T-helper 2 cell treated with Interferon-gamma antibody and Interleukin-4, amounts not matched to agents 5 μg/mL and 100 μg/mL, for 36 hours (primary cell): ENCODE measurements at regions not wholly inside any gene's neighbourhood (a gene's known extent, or its start where the extent isn't known, plus 50 kb on each side); places are given as distances from the start of the nearest gene placed in this dataset.

Experiments
- DNase-seq: peaks from one replicate; pipeline ENCODE4 v3.0.0; 2021; ENCODE audit warnings: low spot score
- H3K27ac Mint-ChIP-seq: one replicate; pipeline ENCODE4 v1.8.0; 2021; ENCODE audit warnings: mild to moderate bottlenecking, mixed read lengths
- H3K27me3 Mint-ChIP-seq: one replicate; pipeline ENCODE4 v1.8.0; 2021; ENCODE audit warnings: low read depth, mixed read lengths
- H3K36me3 Mint-ChIP-seq: one replicate; pipeline ENCODE4 v1.8.0; 2021; ENCODE audit warnings: low read depth, mixed read lengths
- H3K4me1 Mint-ChIP-seq: one replicate; pipeline ENCODE4 v1.8.0; 2021; ENCODE audit warnings: low read depth, mixed read lengths
- H3K4me3 Mint-ChIP-seq: one replicate; pipeline ENCODE4 v1.8.0; 2022; ENCODE audit warnings: mild to moderate bottlenecking, moderate library complexity, mixed read lengths
- H3K9me3 Mint-ChIP-seq: one replicate; pipeline ENCODE4 v1.8.0; 2021; ENCODE audit warnings: mixed read lengths

- Mint-ChIP-seq H3K36me3 (no peaks in the 10 kb centered on the region), H3K27ac (no peak overlapping the region), H3K4me1 (no peaks in the 10 kb centered on the region), H3K9me3 (no peaks in the 10 kb centered on the region), H3K4me3 (no peak overlapping the region), H3K27me3 (peaks cover 22% of the 10 kb centered on the region)
- no peak for DNase-seq
Measured at GRCh38 chr5:133675376-133676154, 63.2 kb upstream of the FSTL4 start.

GRCh38 chr5:133670336-133670735, 58.0 kb upstream of the FSTL4 start:
- no peak for DNase-seq
- no peak overlapping the region for H3K27ac Mint-ChIP-seq
- peaks cover 21% of the 10 kb centered on the region for H3K27me3 Mint-ChIP-seq
- H3K4me3 Mint-ChIP-seq, result no peak overlapping the region
- H3K4me1 Mint-ChIP-seq, result no peaks in the 10 kb centered on the region
- H3K36me3 Mint-ChIP-seq, result no peaks in the 10 kb centered on the region
- H3K9me3 Mint-ChIP-seq, result no peaks in the 10 kb centered on the region

GRCh38 chr5:133669472-133669871, 57.1 kb upstream of the FSTL4 start:
- no peak for DNase-seq
- Mint-ChIP-seq H3K4me3 (no peak overlapping the region), H3K4me1 (no peaks in the 10 kb centered on the region), H3K27ac (no peak overlapping the region), H3K9me3 (no peaks in the 10 kb centered on the region), H3K36me3 (no peaks in the 10 kb centered on the region), H3K27me3 (peaks cover 21% of the 10 kb centered on the region)

GRCh38 chr5:133668458-133668857, 56.1 kb upstream of the FSTL4 start:
- H3K9me3 Mint-ChIP-seq, result no peaks in the 10 kb centered on the region
- no peaks in the 10 kb centered on the region for H3K36me3 Mint-ChIP-seq
- H3K4me1 Mint-ChIP-seq, result no peaks in the 10 kb centered on the region
- peaks cover 19% of the 10 kb centered on the region for H3K27me3 Mint-ChIP-seq
- no peak overlapping the region for H3K4me3 Mint-ChIP-seq
- DNase-seq, result no peak
- no peak overlapping the region for H3K27ac Mint-ChIP-seq

- peaks cover 17% of the 10 kb centered on the region for H3K27me3 Mint-ChIP-seq
- DNase-seq, result no peak
- H3K4me3 Mint-ChIP-seq, result no peak overlapping the region
- no peaks in the 10 kb centered on the region for H3K4me1 Mint-ChIP-seq
- no peaks in the 10 kb centered on the region for H3K9me3 Mint-ChIP-seq
- H3K27ac Mint-ChIP-seq, result no peak overlapping the region
- H3K36me3 Mint-ChIP-seq, result no peaks in the 10 kb centered on the region
Measured at GRCh38 chr5:133667217-133667616, 54.9 kb upstream of the FSTL4 start.

GRCh38 chr5:133665571-133665970, 53.2 kb upstream of the FSTL4 start:
- H3K27me3 Mint-ChIP-seq, result peaks cover 19% of the 10 kb centered on the region
- H3K27ac Mint-ChIP-seq, result no peak overlapping the region
- H3K4me3 Mint-ChIP-seq, result no peak overlapping the region
- H3K9me3 Mint-ChIP-seq, result no peaks in the 10 kb centered on the region
- DNase-seq, result no peak
- no peaks in the 10 kb centered on the region for H3K36me3 Mint-ChIP-seq
- no peaks in the 10 kb centered on the region for H3K4me1 Mint-ChIP-seq

GRCh38 chr5:133664422-133664821, 52.1 kb upstream of the FSTL4 start:
- Mint-ChIP-seq H3K27me3 (peaks cover 19% of the 10 kb centered on the region), H3K4me1 (no peaks in the 10 kb centered on the region), H3K36me3 (no peaks in the 10 kb centered on the region), H3K4me3 (no peak overlapping the region), H3K27ac (no peak overlapping the region), H3K9me3 (no peaks in the 10 kb centered on the region)
- DNase-seq, result no peak

GRCh38 chr5:133663397-133664054, 51.2 kb upstream of the FSTL4 start:
- H3K36me3 Mint-ChIP-seq, result no peaks in the 10 kb centered on the region
- H3K27ac Mint-ChIP-seq, result no peak overlapping the region
- no peak for DNase-seq

GRCh38 chr5:133662578-133662977, 50.2 kb upstream of the FSTL4 start:
- no peak for DNase-seq
- peaks cover 25% of the 10 kb centered on the region for H3K27me3 Mint-ChIP-seq
- no peaks in the 10 kb centered on the region for H3K9me3 Mint-ChIP-seq
- no peaks in the 10 kb centered on the region for H3K4me1 Mint-ChIP-seq
- H3K4me3 Mint-ChIP-seq, result no peak overlapping the region
- H3K36me3 Mint-ChIP-seq, result no peaks in the 10 kb centered on the region
- H3K27ac Mint-ChIP-seq, result no peak overlapping the region

More at GRCh38 chr5:133663397-133664054, 51.2 kb upstream of the FSTL4 start:
- H3K4me3 Mint-ChIP-seq, result no peak overlapping the region
- no peaks in the 10 kb centered on the region for H3K4me1 Mint-ChIP-seq
- H3K9me3 Mint-ChIP-seq, result no peaks in the 10 kb centered on the region
- peaks cover 24% of the 10 kb centered on the region for H3K27me3 Mint-ChIP-seq
